ENCODE measurements at regions not wholly inside any gene's neighbourhood (a gene's known extent, or its start where the extent isn't known, plus 50 kb on each side); places are given as distances from the start of the nearest gene placed in this dataset.

GRCh38 chr14:65206448-65207096, 104.3 kb upstream of the MAX start:
- no peak overlapping the region for H3K27ac ChIP-seq
- FAIRE-seq (no peak), ATAC-seq (no peak), DNase-seq (ENCODE audit: low read depth in 1 of 2, low spot score in 1 of 2) (no peak)
- ChIA-PET POLR2A (no interaction called here), CTCF (interaction anchor here (1.4 kb wide), 1 partner anchor 206 kb away, joined by 3 read pairs; the partner anchor contains the start of gene FUT8)
- no peak overlapping the region for H3K4me2 ChIP-seq
- H3K4me3 ChIP-seq: no peak overlapping the region
- WGBS (ENCODE audit: missing lambda C conversion rate): 91% methylated on average over 3 of the region's 3 CpGs
- TF ChIP-seq SREBF2 (IDR thresholded peaks at IDR 0.05) (no peak), RNF2 (IDR thresholded peaks at IDR 0.05; ENCODE audit: borderline replicate concordance, low read depth) (no peak), HOXB5 (CRISPR knock-in tag; IDR thresholded peaks at IDR 0.05) (no peak), ELK1 (IDR thresholded peaks at IDR 0.05; ENCODE audit: low read depth, low read length) (no peak), MYC (IDR thresholded peaks at IDR 0.05; ENCODE audit: borderline replicate concordance, low read length) (no peak), PHF8 (IDR thresholded peaks at IDR 0.05; ENCODE audit: borderline replicate concordance, low read depth) (no peak), CHD4 (IDR thresholded peaks at IDR 0.05; ENCODE audit: borderline replicate concordance) (no peak), TFCP2L1 (CRISPR knock-in tag; IDR thresholded peaks at IDR 0.05) (no peak), NR3C1 (IDR thresholded peaks at IDR 0.05) (no peak), CHD2 (IDR thresholded peaks at IDR 0.05; ENCODE audit: low read length, partially characterized antibody) (no peak), JUNB (IDR thresholded peaks at IDR 0.05) (no peak)
- no peaks in the 10 kb centered on the region; the same call in 2 of the 3 replicates for H3K9me3 ChIP-seq
- H3K4me1 ChIP-seq: peaks cover 14% of the 10 kb centered on the region

- FAIRE-seq: no peak
- ATAC-seq: no peak
- Histone ChIP-seq H3K27ac (peak overlapping the region in 1 of 2 experiments; percentile 55; a peak in 2 of 6 replicates), H3K4me2 (no peak overlapping the region), H3K4me3 (no peak overlapping the region), H3K9me3 (no peaks in the 10 kb centered on the region), H3K4me1 (peaks cover 18% of the 10 kb centered on the region)
- POLR2A ChIA-PET: interaction anchor here (0.6 kb wide), 1 partner anchor 222 kb away, joined by 3 read pairs; no protein-coding TSS in a partner anchor
- CTCF ChIA-PET: interaction anchor here (0.7 to 1.5 kb wide), 5 partner anchors 19 to 203 kb away, joined by 3 to 4 read pairs (median 3); no protein-coding TSS in a partner anchor
- no peak for DNase-seq (ENCODE audit: low read depth in 1 of 2, low spot score in 1 of 2)
- no peak for TF ChIP-seq ATOH8 (CRISPR knock-in tag; IDR thresholded peaks at IDR 0.05; ENCODE audit: low read depth)
- TF ChIP-seq ESRRA (IDR thresholded peaks at IDR 0.05; ENCODE audit: borderline replicate concordance, low read length): no peak
- TF ChIP-seq POLR2A (IDR thresholded peaks at IDR 0.05; ENCODE audit: low read length): no peak
- TF ChIP-seq GATA3 (IDR thresholded peaks at IDR 0.05; ENCODE audit: borderline replicate concordance): no peak
- no peak for TF ChIP-seq CBX2 (IDR thresholded peaks at IDR 0.05; ENCODE audit: borderline replicate concordance, low read depth)
- TF ChIP-seq HMGXB4 (CRISPR knock-in tag; IDR thresholded peaks at IDR 0.05; ENCODE audit: borderline replicate concordance): no peak
- TF ChIP-seq MYC (IDR thresholded peaks at IDR 0.05; ENCODE audit: borderline replicate concordance, low read length): no peak
- TF ChIP-seq ZSCAN20 (CRISPR knock-in tag; IDR thresholded peaks at IDR 0.05): no peak
- no peak for TF ChIP-seq JUNB (IDR thresholded peaks at IDR 0.05)
- no peak for TF ChIP-seq CHD2 (IDR thresholded peaks at IDR 0.05; ENCODE audit: low read length, partially characterized antibody)
- no peak for TF ChIP-seq EHMT2 (IDR thresholded peaks at IDR 0.05; ENCODE audit: low read depth)
- no peak for TF ChIP-seq NPAS2 (CRISPR knock-in tag; IDR thresholded peaks at IDR 0.05; ENCODE audit: borderline replicate concordance)
- TF ChIP-seq EHF (CRISPR knock-in tag; IDR thresholded peaks at IDR 0.05): no peak
- TF ChIP-seq HOXB5 (CRISPR knock-in tag; IDR thresholded peaks at IDR 0.05): no peak
- 90% methylated on average over 10 of the region's 10 CpGs for WGBS (ENCODE audit: missing lambda C conversion rate)
Observed at GRCh38 chr14:65208548-65208947, 106.2 kb upstream of the MAX start.

All from A549 (cell line).